Endothelial cell (in vitro differentiated cells): ENCODE measurements at regions not wholly inside any gene's neighbourhood (a gene's known extent, or its start where the extent isn't known, plus 50 kb on each side); places are given as distances from the start of the nearest gene placed in this dataset.

Experiments used
- DNase-seq: peaks from one replicate; pipeline ENCODE4 v3.0.0; 2021; ENCODE audit warnings: low spot score
- H3K27ac Mint-ChIP-seq: one replicate; pipeline ENCODE4 v1.8.0; 2021; ENCODE audit warnings: mixed read lengths, inconsistent platforms; ENCODE audit not compliant: unreplicated experiment
- H3K27me3 Mint-ChIP-seq: one replicate; pipeline ENCODE4 v1.8.0; 2021; ENCODE audit warnings: mild to moderate bottlenecking, moderate library complexity, mixed read lengths, inconsistent platforms; ENCODE audit not compliant: unreplicated experiment
- H3K36me3 Mint-ChIP-seq: one replicate; pipeline ENCODE4 v1.8.0; 2021; ENCODE audit warnings: mild to moderate bottlenecking, low read depth, mixed read lengths, inconsistent platforms; ENCODE audit not compliant: unreplicated experiment
- H3K4me1 Mint-ChIP-seq: one replicate; pipeline ENCODE4 v1.8.0; 2021; ENCODE audit warnings: mild to moderate bottlenecking, mixed read lengths, inconsistent platforms; ENCODE audit not compliant: unreplicated experiment
- H3K4me3 Mint-ChIP-seq: one replicate; pipeline ENCODE4 v1.8.0; 2021; ENCODE audit warnings: mild to moderate bottlenecking, mixed read lengths, inconsistent platforms; ENCODE audit not compliant: unreplicated experiment
- H3K9me3 Mint-ChIP-seq: one replicate; pipeline ENCODE4 v1.8.0; 2021; ENCODE audit warnings: mixed read lengths, inconsistent platforms; ENCODE audit not compliant: unreplicated experiment
- CTCF ChIP-seq: fragments of 200-600 bp; sonication (generic); IDR thresholded peaks from one replicate; pipeline ENCODE4 v1.5.0; 2021; ENCODE audit warnings: antibody characterized with exemption; ENCODE audit not compliant: unreplicated experiment

GRCh38 chr7:13327669-13328068, 640.2 kb downstream of the ARL4A start:
- no peaks in the 10 kb centered on the region for H3K36me3 Mint-ChIP-seq
- no peak overlapping the region for H3K4me3 Mint-ChIP-seq
- no peak for TF ChIP-seq CTCF
- no peaks in the 10 kb centered on the region for H3K9me3 Mint-ChIP-seq
- no peak overlapping the region for H3K27ac Mint-ChIP-seq
- no peak for DNase-seq
- no peaks in the 10 kb centered on the region for H3K4me1 Mint-ChIP-seq
- peaks cover 3% of the 10 kb centered on the region for H3K27me3 Mint-ChIP-seq

- no peak overlapping the region for H3K4me3 Mint-ChIP-seq
- H3K9me3 Mint-ChIP-seq: no peaks in the 10 kb centered on the region
- no peaks in the 10 kb centered on the region for H3K4me1 Mint-ChIP-seq
- TF ChIP-seq CTCF: no peak
- DNase-seq: no peak
- H3K27me3 Mint-ChIP-seq: peaks cover 3% of the 10 kb centered on the region
- H3K27ac Mint-ChIP-seq: no peak overlapping the region
- no peaks in the 10 kb centered on the region for H3K36me3 Mint-ChIP-seq
These were observed 645.9 kb downstream of the ARL4A start for GRCh38 chr7:13333371-13333770.

- TF ChIP-seq CTCF: no peak
- DNase-seq: no peak
- H3K4me1 Mint-ChIP-seq: peaks cover 2% of the 10 kb centered on the region
- H3K4me3 Mint-ChIP-seq: no peak overlapping the region
- no peak overlapping the region for H3K27ac Mint-ChIP-seq
- no peaks in the 10 kb centered on the region for H3K9me3 Mint-ChIP-seq
- H3K27me3 Mint-ChIP-seq: peaks cover 3% of the 10 kb centered on the region
- H3K36me3 Mint-ChIP-seq: no peaks in the 10 kb centered on the region
These were observed 648.8 kb downstream of the ARL4A start for GRCh38 chr7:13336227-13336626.

GRCh38 chr7:13352677-13353076, 636.8 kb downstream of the ETV1 start:
- Mint-ChIP-seq H3K9me3 (no peaks in the 10 kb centered on the region), H3K4me3 (no peak overlapping the region), H3K27me3 (peaks cover 4% of the 10 kb centered on the region), H3K4me1 (peaks cover 6% of the 10 kb centered on the region), H3K27ac (no peak overlapping the region), H3K36me3 (no peaks in the 10 kb centered on the region)
- TF ChIP-seq CTCF: no peak
- DNase-seq: no peak

- TF ChIP-seq CTCF: no peak
- H3K4me1 Mint-ChIP-seq: no peaks in the 10 kb centered on the region
- H3K9me3 Mint-ChIP-seq: no peaks in the 10 kb centered on the region
- H3K27me3 Mint-ChIP-seq: peaks cover 4% of the 10 kb centered on the region
- no peak overlapping the region for H3K27ac Mint-ChIP-seq
- no peak overlapping the region for H3K4me3 Mint-ChIP-seq
- no peaks in the 10 kb centered on the region for H3K36me3 Mint-ChIP-seq
- no peak for DNase-seq
These were observed 629.8 kb downstream of the ETV1 start for GRCh38 chr7:13359656-13360055.
